SKM-1 treated with dmso at 0.1 percent for 144 hours (cell line): ENCODE measurements at regions not wholly inside any gene's neighbourhood (a gene's known extent, or its start where the extent isn't known, plus 50 kb on each side); places are given as distances from the start of the nearest gene placed in this dataset.
A peak's percentile ranks its signal among the peaks of the same experiment; 100 is the strongest.

Experiments
- DNase-seq: peaks from one replicate; lab custom pipeline; 2025; ENCODE audit not compliant: unreplicated experiment; lab: John Stamatoyannopoulos, UW

- DNase-seq, result peak; percentile 31
Observed at GRCh38 chr13:105202354-105202753, 1333.1 kb downstream of the EFNB2 start.

GRCh38 chr13:105201351-105201750 is 1334.1 kb downstream of the EFNB2 start:
- no peak for DNase-seq

- no peak for DNase-seq
Observed at GRCh38 chr13:105200181-105200580, 1335.3 kb downstream of the EFNB2 start.

GRCh38 chr13:105196052-105196451 is 1339.4 kb downstream of the EFNB2 start:
- DNase-seq, result no peak

GRCh38 chr13:105193026-105193425 is 1342.4 kb downstream of the EFNB2 start:
- DNase-seq, result no peak

GRCh38 chr13:105184201-105184600 is 1351.3 kb downstream of the EFNB2 start:
- peak; percentile 64 for DNase-seq

GRCh38 chr13:105177265-105177900 is 1358.1 kb downstream of the EFNB2 start:
- peak; percentile 95 for DNase-seq

- DNase-seq, result no peak
Observed at GRCh38 chr13:105170438-105170837, 1365.0 kb downstream of the EFNB2 start.

- DNase-seq, result no peak
Observed at GRCh38 chr13:105168295-105168694, 1367.2 kb downstream of the EFNB2 start.

GRCh38 chr13:105167385-105167784 is 1368.1 kb downstream of the EFNB2 start:
- no peak for DNase-seq

- DNase-seq, result no peak
Observed at GRCh38 chr13:105165449-105166125, 1369.9 kb downstream of the EFNB2 start.

GRCh38 chr13:105159841-105160240 is 1375.6 kb downstream of the EFNB2 start:
- no peak for DNase-seq

- DNase-seq, result no peak
Observed at GRCh38 chr13:105153611-105154010, 1381.9 kb downstream of the EFNB2 start.

GRCh38 chr13:105151639-105152038 is 1383.8 kb downstream of the EFNB2 start:
- no peak for DNase-seq

GRCh38 chr13:105147461-105147860 is 1388.0 kb downstream of the EFNB2 start:
- DNase-seq, result no peak

GRCh38 chr13:105144936-105145335 is 1390.5 kb downstream of the EFNB2 start:
- no peak for DNase-seq

GRCh38 chr13:105144020-105144419 is 1391.4 kb downstream of the EFNB2 start:
- peak; percentile 39 for DNase-seq

GRCh38 chr13:105142556-105142955 is 1392.9 kb downstream of the EFNB2 start:
- no peak for DNase-seq

GRCh38 chr13:105139380-105140285 is 1395.8 kb downstream of the EFNB2 start:
- DNase-seq, result peak; percentile 92

- no peak for DNase-seq
Observed at GRCh38 chr13:105139048-105139379, 1396.4 kb downstream of the EFNB2 start.

- no peak for DNase-seq
Observed at GRCh38 chr13:105135852-105136615, 1399.4 kb downstream of the EFNB2 start.
